ENCODE measurements at regions not wholly inside any gene's neighbourhood (a gene's known extent, or its start where the extent isn't known, plus 50 kb on each side); places are given as distances from the start of the nearest gene placed in this dataset.

DNA sequence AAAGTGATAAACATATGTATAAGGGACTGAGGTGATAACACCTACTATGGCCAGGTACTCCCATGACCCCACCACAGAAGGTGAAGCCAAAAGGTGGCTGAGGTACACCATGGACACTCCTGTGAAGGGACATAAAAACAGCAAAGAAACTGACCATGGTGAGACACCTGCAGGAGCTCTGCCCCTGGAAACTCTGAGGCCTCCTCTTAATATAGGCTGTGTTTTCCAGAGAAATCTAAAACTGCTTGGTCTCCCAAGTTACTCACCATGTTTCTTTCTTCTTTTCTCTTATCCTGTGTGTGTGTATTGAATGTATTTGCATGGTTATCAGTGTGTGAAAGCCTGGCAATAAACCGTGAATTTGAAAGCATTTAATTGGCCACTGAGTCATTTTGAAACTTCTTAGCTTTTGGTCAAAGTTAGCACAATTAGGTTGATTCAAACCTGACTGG is 739.3 kb upstream of the GCFC2 start:
- no peak for DNase-seq

DNA sequence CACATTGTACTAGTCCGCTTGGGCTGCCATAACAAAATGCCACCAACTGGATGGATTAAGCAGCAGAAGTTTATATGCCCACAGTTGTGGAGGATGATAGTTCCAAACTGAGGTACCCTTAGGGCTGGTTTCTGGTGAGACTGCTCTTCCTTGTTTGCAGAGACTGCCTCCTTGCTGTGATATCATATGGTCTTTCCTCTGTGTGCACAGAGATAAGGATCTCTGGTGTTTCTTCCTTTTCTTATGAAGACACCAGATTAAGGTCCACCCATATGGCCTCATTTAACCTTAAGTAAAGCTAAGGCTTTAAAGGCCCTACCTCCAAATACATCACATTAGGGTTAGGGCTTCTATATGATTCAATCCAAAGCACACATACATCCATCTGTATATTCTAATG is 738.2 kb upstream of the GCFC2 start:
- no peak for DNase-seq

DNA sequence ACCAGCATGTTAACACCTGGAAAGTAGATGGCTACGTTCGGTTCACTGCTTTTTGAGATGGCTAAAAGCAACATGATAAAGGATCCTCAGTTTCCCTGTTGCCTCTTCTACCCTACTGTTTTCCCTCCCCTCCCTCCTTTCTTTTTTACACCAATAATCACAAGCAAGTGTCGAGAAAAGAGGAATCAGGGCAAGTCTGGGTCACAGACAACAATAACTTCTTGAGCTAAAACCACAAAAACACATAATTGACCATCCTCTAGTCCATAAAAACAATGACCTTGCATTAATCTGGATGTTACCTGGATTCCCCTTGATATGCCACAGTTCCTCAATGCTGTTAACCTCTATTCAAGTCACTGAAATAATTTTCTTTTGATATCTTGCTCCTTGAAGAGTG is 736.6 kb upstream of the GCFC2 start:
- DNase-seq: no peak

DNA sequence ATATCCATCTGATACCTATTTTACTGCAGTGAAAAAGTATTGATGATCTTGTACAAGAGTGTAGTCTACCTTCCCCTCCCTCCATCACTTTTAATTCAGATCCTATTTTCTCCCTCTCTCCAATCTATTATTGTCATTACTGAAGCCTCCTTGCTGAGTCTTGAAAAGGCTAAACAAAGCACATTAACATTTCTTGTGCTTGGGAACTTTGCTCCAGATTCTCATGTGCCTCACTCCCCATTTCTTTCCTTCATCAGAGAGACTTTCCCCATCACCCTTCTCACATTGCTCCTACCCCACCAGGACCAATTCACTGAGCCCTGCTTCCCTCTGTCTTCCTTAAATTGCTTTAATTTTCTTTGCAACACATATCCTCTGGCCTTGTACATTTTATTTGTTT is 736.2 kb upstream of the GCFC2 start:
- DNase-seq: no peak

DNA sequence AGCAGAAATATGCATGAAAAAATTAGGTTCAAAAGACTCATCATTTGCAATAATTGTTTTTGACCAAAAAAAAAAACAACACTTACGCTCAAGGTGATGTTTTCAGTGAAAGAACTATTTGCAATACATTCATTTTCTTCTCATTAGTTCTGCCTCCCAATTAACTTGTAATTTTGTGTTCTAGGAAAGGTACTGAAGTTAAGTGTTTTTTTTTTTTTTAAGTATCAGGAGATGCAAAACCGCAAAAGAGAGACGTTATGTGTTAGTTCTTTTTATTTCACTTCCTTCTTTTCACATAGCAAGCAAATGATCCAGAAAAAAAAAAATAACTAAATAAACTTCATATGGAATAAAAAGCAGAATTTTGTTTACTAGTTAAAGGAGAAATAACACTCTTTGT is 735.2 kb upstream of the GCFC2 start:
- no peak for DNase-seq

DNA sequence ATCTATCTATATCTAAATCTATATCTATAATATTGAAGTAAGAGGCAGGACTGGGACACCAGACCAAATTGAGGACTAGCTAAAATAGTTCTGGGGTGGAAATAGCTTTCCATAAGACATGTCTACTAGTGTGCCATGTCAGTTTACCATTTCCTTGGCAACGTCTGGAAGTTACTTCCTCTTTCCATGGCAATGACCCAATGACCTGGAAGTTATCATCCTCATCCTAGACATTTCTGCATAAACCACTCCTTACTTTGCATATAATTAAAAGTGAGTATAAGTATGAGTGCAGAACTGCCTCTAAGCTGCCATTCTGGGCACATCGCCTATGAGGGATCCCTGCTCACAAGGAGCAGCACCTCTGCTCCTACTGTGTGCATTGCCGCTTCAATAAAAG is 734.0 kb upstream of the GCFC2 start:
- no peak for DNase-seq

DNA sequence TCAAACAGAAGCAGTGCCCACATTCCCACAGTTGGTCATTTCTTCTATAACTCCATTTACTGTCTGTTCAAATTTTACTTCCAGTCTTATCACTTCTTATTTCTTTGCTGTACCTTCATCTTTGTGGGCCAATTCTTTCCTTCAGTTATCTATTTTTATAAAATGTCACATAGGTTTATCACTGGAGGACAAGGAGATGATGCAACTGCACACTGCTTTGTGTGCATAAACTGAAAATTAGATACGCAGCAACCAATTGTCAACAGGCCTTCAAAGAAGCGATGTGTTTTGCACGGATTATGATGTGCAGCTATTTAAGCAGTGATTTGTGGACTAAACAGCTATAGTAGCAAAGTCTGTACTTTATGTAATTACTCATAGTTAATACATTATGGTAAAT is 726.8 kb upstream of the GCFC2 start:
- DNase-seq: no peak

DNA sequence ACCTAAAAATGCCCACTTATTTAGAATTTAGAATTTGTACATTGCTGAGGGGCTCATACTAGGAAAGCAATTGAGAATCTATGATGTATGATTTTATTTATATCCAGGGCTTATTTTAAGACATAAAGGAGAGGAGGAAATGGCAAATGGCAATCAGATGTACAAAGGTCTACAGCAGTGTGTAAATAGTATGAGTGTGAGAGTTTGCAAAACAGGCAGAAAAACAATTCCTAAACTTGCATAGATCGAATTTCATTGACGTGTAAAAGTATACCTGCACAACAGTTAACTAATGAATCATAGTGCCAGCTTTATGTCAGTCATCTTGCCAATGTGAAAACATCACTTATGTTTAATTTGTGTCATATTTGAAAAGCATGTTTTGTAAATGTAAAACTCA is 718.7 kb upstream of the GCFC2 start:
- no peak for DNase-seq

DNA sequence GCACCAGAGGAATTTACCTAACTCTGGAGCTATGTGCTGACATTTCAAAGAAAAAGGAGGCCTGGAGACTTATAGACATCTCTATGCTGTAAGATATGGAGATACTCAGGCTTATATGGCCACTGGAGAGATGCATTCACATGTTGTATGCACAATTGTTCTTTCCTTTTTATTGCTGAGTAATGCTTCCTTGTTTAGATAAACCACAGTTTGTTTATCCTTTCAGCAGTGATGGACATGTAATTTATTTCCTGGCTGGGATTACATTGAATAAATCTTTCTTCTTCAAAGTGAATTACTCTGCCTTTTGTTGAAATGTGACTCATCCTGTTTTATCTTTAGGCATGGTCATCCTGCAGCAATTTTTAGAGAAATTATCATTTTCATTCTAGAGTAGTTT is 716.7 kb upstream of the GCFC2 start:
- no peak for DNase-seq

DNA sequence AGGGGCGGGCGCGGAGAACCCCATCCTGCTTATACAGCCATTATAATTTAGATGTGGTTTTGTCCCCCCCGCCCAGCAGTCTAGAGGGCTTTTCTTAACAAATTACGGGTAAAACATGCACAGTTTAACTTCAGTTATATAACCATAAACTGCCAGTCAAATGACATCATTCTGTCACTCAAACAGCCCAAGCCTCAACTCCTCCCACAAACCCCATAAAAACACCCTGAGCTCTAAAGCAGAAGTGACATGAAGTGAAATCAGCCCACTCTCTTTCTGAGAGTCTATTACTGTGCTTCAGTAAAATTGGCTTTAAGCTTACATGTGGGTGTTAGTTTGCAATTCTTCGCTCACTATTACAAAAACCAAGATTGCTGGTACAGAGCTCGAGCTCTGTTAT is 705.1 kb upstream of the GCFC2 start:
- DNase-seq: no peak

DNA sequence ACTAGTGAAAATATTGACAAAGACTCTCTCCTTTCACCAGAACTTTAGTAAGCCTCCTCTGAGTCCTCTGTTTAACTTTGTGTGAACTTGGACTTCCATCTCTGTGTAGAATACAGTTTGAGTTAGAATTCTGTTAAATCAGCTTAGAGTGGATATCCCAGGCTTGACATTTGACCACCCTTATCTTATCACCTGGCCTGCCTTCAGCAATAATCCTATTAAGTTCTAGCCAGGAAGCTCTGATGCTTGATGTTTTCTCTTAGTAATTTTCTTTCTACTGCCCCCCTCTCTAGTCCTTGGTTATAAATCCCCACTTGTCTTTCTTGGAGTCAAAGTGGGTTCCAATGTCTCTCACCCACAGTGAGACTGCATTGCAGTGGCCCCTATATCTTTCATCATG is 702.7 kb upstream of the GCFC2 start:
- no peak for DNase-seq

DNA sequence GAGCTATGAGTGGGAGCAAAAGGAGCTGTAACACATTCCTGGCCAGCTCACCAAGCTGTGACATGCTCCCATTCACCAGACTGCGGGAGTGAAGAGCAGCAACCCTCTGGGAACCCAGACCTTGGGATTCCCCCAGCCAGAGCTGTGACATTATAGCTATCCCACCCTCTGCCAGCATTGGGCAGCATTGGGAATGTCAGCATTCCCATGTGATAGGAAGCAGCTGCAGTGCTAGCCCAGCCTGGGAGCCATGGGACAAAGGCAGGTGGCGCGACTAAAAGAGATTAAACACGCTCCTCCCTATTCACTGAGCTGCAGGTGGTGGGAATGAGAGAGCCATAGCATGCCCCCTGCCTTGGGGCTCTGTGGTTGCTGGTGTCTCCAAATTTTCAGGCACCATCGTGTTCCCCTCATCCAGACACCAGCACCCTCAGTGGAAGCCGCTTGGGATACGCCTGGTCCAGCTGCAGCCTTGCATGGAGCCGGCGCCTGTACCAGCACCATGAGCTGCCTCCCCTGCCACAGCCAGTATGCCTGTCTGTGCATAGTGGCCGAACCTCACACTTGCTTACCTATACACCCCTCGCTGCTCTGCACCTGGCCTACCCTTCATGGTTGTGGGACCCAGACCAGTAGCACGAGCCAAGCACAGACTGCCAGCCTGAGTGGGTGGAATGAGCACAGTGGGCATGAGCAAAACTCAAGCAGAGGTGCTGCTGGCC is 695.6 kb upstream of the GCFC2 start:
- no peak for DNase-seq

DNA sequence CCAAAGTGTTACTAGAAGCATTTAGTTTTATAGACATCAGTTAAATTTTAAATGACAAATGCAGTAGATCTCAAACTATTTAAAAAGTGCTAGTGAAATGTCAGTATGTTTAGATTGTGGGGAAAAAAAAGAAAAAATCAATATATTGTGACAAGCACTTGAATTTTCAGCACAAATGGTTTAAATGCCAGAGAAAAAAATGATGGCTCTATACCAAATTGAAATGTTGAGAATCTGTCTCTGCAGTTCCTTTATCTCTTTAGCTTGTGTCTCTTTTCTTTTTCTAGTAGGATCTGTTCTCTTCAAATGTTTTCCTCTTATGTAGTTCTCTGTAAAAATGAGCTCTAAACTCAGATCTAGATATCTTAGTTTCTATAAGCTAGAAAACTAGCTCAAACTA is 682.6 kb upstream of the GCFC2 start:
- no peak for DNase-seq

DNA sequence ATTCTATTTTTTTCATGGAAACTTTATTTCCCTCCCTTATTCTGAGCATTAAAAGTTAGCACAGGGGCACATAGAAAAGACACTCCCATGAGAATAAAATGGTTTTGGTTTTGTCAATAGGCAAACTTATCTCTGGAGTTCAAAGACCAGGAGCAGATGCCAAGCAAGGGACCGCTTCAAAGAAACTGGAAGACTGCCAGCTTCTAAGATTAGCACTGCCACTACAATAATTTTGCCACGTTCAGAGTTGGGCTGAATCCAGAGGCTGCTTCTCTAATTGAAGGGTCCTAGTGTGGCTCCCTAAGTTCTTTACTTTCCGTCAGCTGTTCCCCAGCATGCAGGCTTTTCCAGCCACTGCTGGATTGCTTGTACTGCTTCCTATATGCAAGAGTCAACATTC is 681.0 kb upstream of the GCFC2 start:
- peak; percentile 12 to 64 (median 22) for DNase-seq

DNA sequence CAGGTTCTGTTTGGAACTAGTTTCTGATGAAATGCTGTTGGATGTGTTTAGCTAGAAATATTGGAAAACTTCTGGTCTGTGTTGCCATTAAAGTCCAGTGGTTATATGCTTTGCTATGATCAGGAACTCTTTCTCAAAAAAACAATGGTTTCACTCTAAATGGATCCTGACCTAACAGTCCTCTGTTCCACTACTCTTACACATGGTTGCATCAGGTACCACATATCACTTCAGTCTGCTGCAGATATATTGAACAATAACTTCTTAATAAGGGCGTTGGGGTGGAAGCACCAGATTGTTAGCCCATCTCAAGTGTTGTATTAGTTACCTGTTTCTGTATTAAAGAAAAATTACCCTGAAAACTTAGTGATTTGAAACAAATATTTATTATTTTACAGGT is 676.6 kb upstream of the GCFC2 start:
- no peak for DNase-seq

DNA sequence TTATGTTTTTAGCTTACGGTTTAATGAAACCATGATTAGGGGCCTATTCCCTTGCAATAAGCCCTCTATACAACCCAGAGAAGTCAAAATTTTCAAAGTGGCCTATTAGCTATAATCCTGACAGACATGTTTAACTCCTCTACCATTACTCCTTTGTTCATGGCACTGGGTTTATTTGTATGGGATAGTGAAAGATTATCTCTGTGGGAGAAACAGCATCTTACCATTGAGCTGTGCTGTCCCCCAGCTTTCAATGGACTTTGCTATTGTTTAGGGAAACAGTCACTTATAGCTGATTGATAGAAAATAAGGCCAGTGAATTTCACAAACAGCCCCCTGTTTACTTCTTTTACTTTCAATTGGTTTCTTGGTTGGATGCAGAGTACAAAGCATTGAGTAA is 675.2 kb upstream of the GCFC2 start:
- no peak for DNase-seq

DNA sequence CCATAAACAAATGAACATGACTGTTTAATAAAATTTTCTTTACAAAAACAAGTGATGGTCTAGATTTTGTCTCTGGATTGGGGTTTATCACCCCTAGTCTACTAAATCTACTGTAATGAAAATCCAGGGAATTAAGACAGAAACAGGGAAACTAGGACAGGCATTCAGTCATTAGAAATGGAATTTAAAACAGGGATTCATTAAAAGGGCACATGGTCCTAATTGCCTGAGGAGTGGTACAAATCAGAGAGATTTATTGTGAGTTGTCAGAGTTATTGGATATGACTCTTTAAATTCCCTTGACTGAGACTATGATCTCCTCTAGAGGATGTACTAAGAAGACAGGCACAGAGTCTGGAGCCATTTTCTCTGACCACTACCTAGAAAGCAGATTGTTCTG is 670.9 kb upstream of the GCFC2 start:
- no peak for DNase-seq

DNA sequence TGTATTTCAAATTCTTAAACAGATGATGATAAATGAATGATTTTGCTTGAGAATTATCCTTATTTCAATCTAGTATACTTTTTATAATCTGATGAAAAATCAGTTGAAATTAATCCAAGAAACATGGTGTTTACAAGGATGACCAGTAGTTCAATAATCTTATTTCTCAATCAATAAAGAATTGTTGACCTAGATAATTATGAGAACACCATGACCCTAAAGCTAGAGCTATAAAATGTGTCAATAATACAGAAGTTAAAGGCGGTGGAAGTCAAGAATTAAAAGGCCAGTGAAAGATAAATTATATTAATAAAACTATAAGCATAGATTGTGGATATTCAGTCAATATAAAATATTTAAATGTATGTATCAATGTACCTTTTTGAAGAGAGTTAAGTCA is 667.4 kb upstream of the GCFC2 start:
- no peak for DNase-seq

DNA sequence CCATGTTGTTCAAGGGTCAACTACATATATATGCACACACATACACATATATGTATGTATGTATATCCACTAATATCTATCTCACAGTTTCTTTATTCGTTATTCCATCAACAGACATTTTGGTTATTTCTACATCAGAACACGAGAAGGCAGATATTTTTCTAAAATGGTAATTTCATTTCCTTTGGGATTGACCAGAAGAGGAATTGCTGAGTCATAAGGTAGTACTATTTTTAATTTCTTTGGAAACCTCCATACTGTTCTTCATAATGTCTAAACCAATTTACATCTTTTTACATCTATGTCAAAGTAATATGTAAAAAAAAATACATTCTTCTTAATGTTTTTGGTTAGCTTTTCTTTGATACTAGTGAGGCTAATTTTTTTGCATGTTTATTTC is 630.7 kb upstream of the GCFC2 start:
- DNase-seq: no peak

DNA sequence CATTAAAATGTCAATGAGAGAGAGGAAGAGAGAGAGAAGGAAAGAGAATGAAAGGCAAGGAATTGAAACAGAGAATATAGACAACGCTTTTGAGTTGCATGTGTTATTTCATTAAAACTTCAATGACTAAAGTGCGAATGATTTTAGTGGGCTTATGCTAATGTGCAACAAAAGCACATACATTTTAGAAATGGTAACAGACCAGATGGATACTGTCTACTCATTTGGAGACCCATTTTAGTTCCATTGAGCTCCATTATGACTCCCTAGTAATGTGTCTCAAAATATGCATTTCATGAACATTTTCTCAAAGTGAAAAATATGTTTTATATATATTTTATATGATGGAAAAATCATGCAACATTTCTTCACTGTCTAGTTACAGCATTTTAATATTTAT is 622.2 kb upstream of the GCFC2 start:
- no peak for DNase-seq

DNA sequence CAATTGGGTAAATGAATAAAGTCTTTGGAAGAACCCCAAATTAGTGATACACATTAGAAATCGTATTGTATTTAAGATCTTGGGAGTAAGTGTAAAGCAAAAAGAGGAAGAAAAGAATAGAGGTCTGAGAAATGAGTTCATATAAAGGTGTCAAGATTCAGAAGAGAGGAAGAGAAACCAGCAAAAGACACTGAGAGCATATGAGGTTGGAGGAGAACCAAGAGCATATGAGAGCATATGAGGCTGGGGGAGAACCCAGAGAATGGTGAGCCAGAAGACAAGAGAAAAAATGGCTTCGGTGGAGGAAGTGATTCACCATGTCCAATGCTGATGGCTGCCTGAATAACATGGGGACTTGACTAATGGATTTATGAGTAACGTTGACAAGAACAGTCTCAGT is 620.1 kb upstream of the GCFC2 start:
- no peak for DNase-seq

DNA sequence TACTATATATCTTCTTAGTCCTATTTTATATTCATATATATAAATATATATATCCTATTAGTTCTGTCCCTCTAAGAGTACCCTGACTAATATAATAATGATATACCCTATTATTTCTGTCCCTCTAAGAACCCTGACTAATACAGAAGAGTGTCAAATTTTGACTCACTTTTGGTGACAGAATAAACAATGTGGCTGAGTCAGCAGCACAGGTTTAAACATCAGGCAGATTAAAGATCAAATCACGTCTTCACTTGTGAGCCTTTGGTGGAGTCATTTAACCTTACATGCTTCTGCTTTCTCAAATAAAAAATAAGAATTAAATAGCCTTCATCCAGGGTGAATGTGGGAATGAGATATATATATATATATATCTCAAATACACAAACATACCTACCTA is 615.9 kb upstream of the GCFC2 start:
- DNase-seq: no peak

DNA sequence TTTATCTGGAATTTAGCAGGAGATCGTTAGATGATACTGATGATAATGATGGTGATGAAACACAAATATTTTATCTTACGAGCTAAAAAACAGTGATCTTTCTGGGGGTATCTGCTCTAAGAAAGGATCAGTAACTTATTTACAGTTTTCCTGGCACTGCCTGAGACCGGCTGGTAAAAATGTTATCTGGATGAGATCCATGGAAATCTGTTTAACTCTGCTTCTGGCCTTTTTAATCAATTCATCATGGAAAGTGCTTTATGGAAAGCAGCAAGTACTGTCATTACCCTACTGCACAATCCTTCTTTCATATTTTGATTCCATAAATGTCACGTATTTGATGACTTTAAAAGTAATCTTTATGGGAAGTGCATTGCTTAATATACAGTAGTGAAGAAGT is 612.7 kb upstream of the GCFC2 start:
- peak in 1 of 3 donors; percentile 23 for DNase-seq

DNA sequence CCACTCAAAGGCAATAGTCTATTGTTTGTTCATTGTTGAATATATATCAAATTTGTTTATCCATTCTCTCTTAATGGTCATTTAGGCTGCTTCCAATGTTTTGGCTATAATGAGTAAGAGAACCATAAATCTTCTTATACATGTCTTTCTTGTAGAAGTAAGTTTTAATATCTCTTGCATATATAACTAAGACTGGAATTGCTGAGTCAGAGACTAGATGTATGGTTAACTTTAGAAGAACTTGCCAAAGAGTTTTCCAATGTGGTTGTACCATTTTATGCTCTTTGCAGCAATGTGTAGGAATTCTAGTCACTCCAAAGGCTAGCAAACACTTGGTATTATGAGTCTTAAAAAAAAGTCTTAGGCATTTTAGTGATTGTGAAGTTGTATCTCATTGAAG is 610.0 kb upstream of the GCFC2 start:
- DNase-seq: no peak
